ENCODE measurements at regions not wholly inside any gene's neighbourhood (a gene's known extent, or its start where the extent isn't known, plus 50 kb on each side); places are given as distances from the start of the nearest gene placed in this dataset.

- Mint-ChIP-seq H3K9me3 (peaks cover 39 to 57% of the 10 kb centered on the region in 2 experiments), H3K36me3 (ENCODE audit: insufficient read depth in 1 of 3, low read depth in 3 of 3) (peaks cover 33 to 62% (median 37%) of the 10 kb centered on the region in 3 experiments)
Measured at GRCh38 chr5:124207118-124207517, 539.3 kb downstream of the ZNF608 start.

More at GRCh38 chr5:124207118-124207517, 539.3 kb downstream of the ZNF608 start:
- H3K23me2 ChIP-seq (ENCODE audit: insufficient read length, low read depth, low read length, poor library complexity, severe bottlenecking) = no peaks in the 10 kb centered on the region
- H3K27ac ChIP-seq (ENCODE audit: insufficient read length, low read depth, low read length) = no peak overlapping the region
- no peaks in the 10 kb centered on the region for H3K27me3 ChIP-seq (ENCODE audit: insufficient read depth, low read length)
- no peak for DNase-seq
- H3K56ac ChIP-seq (ENCODE audit: insufficient read length, low read depth, low read length) = no peak overlapping the region
- Mint-ChIP-seq H3K27ac (no peak overlapping the region), H3K4me3 (no peak overlapping the region), H3K27me3 (ENCODE audit: low read depth) (no peaks in the 10 kb centered on the region), H3K4me1 (no peaks in the 10 kb centered on the region)
- H2BK5ac ChIP-seq (ENCODE audit: insufficient read length, low read length) = no peak overlapping the region
- peaks cover 19% of the 10 kb centered on the region for H3K9me3 ChIP-seq (ENCODE audit: control insufficient read depth, low read depth, low read length)
- H3K79me2 ChIP-seq (ENCODE audit: insufficient read depth, low read length) = no peaks in the 10 kb centered on the region
- no peak overlapping the region for H3T11ph ChIP-seq (ENCODE audit: low read length)
- WGBS (ENCODE audit: extremely low coverage, insufficient read length, low lambda C conversion rate) = no CpG with 5 or more reads among the region's 3 CpGs
- H2BK20ac ChIP-seq (ENCODE audit: low read depth, low read length, poor library complexity, severe bottlenecking) = no peak overlapping the region
- no peak overlapping the region for H2AK5ac ChIP-seq (ENCODE audit: insufficient read length, low read length)
- H3K18ac ChIP-seq (ENCODE audit: insufficient read length, low read depth, low read length) = no peak overlapping the region
- H3K4me2 ChIP-seq (ENCODE audit: insufficient read depth, insufficient read length, low read length) = no peak overlapping the region
- no peak overlapping the region for H3K4ac ChIP-seq (ENCODE audit: low read depth, low read length)
- no peaks in the 10 kb centered on the region for H3K79me1 ChIP-seq (ENCODE audit: insufficient read depth, low read depth, low read length, poor library complexity, severe bottlenecking)
- no peak overlapping the region for H4K91ac ChIP-seq (ENCODE audit: insufficient read length, low read depth, low read length)
- no peak overlapping the region for H3K9ac ChIP-seq (ENCODE audit: extremely low read depth, insufficient read length, low read length)
- H2BK15ac ChIP-seq (ENCODE audit: low read depth, low read length) = no peak overlapping the region
- no peaks in the 10 kb centered on the region for H3K4me1 ChIP-seq (ENCODE audit: insufficient read depth, low read length)
- TF ChIP-seq CTCF (conservative IDR thresholded peaks at IDR 0.05) = no peak
- no peak overlapping the region for H2BK120ac ChIP-seq (ENCODE audit: low read depth, low read length, poor library complexity, severe bottlenecking)
- H2AFZ ChIP-seq (ENCODE audit: low read length) = no peak overlapping the region
- no peak overlapping the region for H3K23ac ChIP-seq (ENCODE audit: insufficient read length, low read depth, low read length)
- H4K20me1 ChIP-seq (ENCODE audit: control insufficient read depth, insufficient read depth, insufficient read length) = no peaks in the 10 kb centered on the region
- no peak overlapping the region for H4K5ac ChIP-seq (ENCODE audit: insufficient read length, low read depth, low read length)
- H4K8ac ChIP-seq (replicated peaks; ENCODE audit: insufficient read length, low read depth, low read length) = no peak overlapping the region
- H2BK12ac ChIP-seq (ENCODE audit: insufficient read length, low read depth, low read length) = no peak overlapping the region
- H3K14ac ChIP-seq (ENCODE audit: insufficient read depth, low read length) = no peak overlapping the region
